Fibroblast of villous mesenchyme (primary cell): ENCODE measurements at regions not wholly inside any gene's neighbourhood (a gene's known extent, or its start where the extent isn't known, plus 50 kb on each side); places are given as distances from the start of the nearest gene placed in this dataset.

Experiments used
- DNase-seq: peaks from one replicate; pipeline ENCODE4 v3.0.0-alpha.2; 2010; ENCODE audit warnings: low read depth
- H3K4me3 ChIP-seq: 2 replicates; pipeline ENCODE4 v1.5.1; 2011; ENCODE audit warnings: low read depth, mild to moderate bottlenecking, low read length
- CTCF ChIP-seq: IDR thresholded peaks from 2 replicates; pipeline ENCODE4 v1.5.1; 2012; ENCODE audit warnings: low read depth, mild to moderate bottlenecking, low read length; ENCODE audit not compliant: insufficient read depth

- H3K4me3 ChIP-seq, result no peak overlapping the region
- no peak for TF ChIP-seq CTCF
- no peak for DNase-seq
Observed at GRCh38 chr11:70707821-70708220, 309.5 kb downstream of the CTTN start.

GRCh38 chr11:70709596-70709995, 311.3 kb downstream of the CTTN start:
- no peak for TF ChIP-seq CTCF
- H3K4me3 ChIP-seq, result no peak overlapping the region
- no peak for DNase-seq

GRCh38 chr11:70710192-70710591, 311.9 kb downstream of the CTTN start:
- no peak overlapping the region for H3K4me3 ChIP-seq
- TF ChIP-seq CTCF, result no peak
- no peak for DNase-seq

- no peak for TF ChIP-seq CTCF
- no peak overlapping the region for H3K4me3 ChIP-seq
- DNase-seq, result no peak
Observed at GRCh38 chr11:70710601-70711000, 312.3 kb downstream of the CTTN start.

- no peak overlapping the region for H3K4me3 ChIP-seq
- no peak for DNase-seq
- TF ChIP-seq CTCF, result no peak
Observed at GRCh38 chr11:70711095-70711910, 313.0 kb downstream of the CTTN start.

GRCh38 chr11:70711911-70712185, 313.5 kb downstream of the CTTN start:
- no peak overlapping the region for H3K4me3 ChIP-seq
- DNase-seq, result no peak
- TF ChIP-seq CTCF, result no peak

GRCh38 chr11:70712471-70712870, 314.1 kb downstream of the CTTN start:
- no peak for TF ChIP-seq CTCF
- DNase-seq, result no peak
- H3K4me3 ChIP-seq, result no peak overlapping the region
